Right lobe of liver (tissue), 4 donors: ENCODE measurements at regions not wholly inside any gene's neighbourhood (a gene's known extent, or its start where the extent isn't known, plus 50 kb on each side); places are given as distances from the start of the nearest gene placed in this dataset.

Experiments used
- CTCF ChIP-seq, 4 donors: fragments of 200-600 bp in 3 of 4; fragments of 450-650 bp in 1 of 4; IDR thresholded peaks; one replicate each; pipeline versions ENCODE4 v1.5.1 to v1.8.0; 2016 to 2022; ENCODE audit warnings: antibody characterized with exemption in 4 of 4, mild to moderate bottlenecking in 2 of 4
- POLR2A ChIP-seq: fragments of 450-650 bp; IDR thresholded peaks from one replicate; pipeline ENCODE4 v1.6.1; 2017; ENCODE audit warnings: antibody characterized with exemption, mild to moderate bottlenecking
- donor health status: DM: no; HTN: no; CAD: no.
- donor health status: DM: no; HTN: no; CAD: no.
- donor health status: DM: no; HTN: yes; CAD: no.

- TF ChIP-seq CTCF (IDR thresholded peaks at IDR 0.05) (no peak), POLR2A (no peak)
These were observed 67.9 kb upstream of the PIK3R1 start for GRCh38 chr5:68147659-68148058.
